GM21723 (cell line): ENCODE measurements at regions not wholly inside any gene's neighbourhood (a gene's known extent, or its start where the extent isn't known, plus 50 kb on each side); places are given as distances from the start of the nearest gene placed in this dataset.

Experiments used
- ATAC-seq: cut with Tn5 transposase; IDR thresholded peaks from one replicate; pipeline ENCODE4 v1.9.1; 2021; ENCODE audit warnings: mild to moderate bottlenecking, moderate library complexity; ENCODE audit not compliant: unreplicated experiment

DNA sequence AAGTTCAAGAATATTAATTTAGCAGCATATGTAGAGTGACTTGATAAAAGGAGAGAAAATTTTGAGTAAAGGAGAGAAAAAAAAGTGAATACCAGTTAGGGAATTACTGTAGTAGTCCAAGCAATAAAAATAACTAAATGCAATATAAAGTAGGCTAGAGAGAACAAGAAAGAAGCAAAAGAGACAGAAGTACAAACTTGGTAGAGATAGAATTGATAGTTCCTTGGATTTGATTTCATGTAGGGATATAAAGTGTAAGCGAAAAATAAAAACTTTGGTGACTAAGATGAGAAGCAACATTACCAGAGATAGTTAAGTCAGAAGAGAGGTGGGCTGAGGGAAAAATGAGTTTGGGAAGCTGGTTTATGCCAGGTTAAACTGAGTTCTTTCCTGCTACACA is 252.4 kb downstream of the SEC23A start:
- no peak for ATAC-seq

DNA sequence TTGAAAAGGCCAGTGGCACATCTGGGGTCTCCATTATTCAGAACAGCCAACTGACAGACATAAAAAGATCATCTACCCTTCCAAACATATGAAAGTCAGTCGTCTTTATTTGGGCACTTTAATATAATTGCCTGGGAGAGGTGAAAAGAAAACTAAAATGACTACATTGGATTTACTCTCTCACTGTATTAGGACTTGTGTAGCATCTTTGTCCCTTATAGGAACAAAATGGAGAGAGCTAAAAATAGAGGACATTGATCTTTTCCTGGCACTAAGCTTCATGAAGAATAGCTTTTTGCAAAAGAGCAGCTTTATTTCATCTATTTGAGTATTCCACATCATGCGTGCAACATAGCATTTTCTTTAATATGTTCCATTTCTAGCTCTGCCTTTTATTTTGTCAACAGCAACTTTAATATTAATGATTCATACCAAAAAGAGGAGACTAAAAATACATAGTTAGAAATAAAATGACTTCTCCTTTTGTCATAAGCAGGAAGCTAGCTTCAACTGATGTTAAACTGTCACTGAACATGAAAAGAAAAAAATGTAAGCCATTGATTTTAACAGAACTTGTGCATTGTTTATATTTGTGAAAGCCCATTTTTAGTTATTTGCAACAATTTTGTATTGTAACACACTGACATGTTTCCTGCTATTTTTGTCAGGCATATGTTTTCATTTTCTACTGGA is 254.6 kb downstream of the SEC23A start:
- no peak for ATAC-seq

DNA sequence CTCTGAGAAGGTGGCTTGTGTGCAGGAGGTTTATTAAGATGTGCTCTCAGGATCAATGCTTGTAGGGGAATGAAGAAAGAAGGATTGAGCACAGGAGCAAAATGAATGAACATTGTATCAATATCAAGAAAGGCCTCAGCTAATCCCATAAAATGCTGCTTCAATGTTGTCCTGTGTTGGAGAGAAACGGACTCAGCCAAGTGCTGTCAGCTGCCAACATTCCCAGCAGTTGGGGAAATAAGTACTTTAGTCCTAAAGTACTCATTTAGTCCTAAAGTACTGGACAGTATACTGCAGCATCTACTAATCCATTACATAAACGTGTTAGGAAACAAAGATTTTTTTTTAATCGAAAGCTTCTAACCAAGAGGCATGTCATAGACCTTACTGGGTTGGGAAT is 255.9 kb downstream of the SEC23A start:
- no peak for ATAC-seq

DNA sequence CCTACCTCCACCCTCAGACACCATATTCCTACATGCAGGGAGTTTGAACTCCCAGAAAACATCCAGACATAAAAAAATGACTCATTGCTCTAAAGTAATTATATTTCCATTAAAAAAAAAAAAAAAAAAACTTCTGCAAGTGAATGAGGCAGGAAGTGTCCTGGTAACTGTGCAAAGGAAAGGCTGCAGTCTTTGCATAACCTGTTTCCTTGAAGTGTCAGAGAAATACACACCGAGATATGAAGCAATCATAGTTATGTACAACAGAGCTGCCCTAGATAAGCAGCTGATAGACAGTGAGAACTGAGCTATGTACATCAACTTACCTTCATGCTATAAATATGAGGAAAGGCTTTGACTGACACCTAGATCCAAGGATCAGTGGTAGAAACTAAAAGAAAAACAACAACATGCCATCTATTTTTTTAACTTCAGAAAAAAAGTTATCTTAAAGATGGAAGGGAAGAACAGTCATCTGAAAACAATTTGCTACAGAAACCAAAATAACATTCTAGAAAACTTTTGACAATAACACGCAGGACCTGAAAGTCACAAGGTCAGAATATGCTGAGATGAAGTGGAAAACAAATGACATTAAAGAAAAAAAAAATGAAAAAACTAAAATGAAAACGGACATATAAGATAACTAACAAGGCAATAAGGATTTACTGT is 263.2 kb downstream of the SEC23A start:
- no peak for ATAC-seq

DNA sequence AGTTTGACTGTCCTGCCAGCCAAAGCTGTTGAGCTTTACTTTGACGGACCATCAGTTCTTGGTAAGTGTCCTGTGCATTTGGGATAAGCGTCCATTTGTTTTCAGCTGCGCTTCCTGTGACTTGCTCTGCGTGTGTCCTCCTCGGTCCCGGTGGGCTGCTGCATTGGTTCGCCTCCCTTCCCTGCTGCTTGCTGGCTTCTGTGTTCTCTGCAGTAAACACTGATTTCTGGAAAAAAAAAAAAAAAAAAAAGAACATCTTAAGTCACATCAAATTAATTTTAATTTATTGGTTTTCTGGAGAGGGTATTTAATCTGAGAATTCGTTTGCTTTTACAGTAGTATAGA is 264.1 kb downstream of the SEC23A start:
- ATAC-seq = no peak

DNA sequence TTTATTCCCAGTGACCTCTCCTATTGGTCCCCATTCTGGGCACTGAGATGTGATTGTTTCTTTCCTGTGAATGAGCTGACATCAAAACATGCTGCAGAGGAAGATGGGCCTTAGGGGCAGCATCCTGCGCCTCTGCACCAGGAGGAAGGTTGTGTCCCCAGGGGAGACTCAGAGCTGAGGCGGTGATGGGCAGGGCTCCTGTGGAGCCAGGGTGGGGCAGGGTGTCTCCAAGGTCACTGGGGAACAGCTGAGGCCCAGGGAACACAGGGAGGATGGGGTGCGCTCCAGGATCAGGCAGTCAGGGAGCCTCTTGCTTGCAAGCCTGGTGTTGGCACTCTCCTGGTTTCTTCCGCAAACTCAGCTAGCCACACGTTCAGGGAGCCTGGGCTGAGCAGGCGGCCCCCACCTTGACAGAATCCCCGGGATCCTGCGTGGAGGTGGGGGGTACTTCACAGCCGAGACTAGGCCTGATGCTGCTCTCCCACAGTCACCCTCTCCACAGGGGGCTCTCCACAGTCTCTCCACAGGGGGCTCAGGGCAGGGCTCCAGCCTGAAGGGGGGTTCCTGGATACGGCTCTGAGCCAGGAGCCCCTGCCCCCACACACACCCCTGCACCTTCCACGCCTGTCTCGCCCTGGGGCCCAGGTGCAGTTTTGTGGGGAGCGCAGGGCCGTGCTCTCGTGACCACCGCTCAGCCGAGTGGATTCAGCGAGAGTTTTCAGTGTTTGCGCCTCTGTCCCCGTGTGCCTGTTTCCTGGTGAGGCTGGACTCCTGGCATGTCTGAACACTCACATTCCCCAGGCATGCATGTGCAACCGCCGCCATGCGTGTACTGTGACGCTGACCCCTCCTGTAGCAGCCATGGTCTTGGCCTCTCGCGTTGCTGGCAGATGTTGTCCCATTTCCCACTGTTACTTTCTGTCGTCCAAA is 264.7 kb downstream of the SEC23A start:
- ATAC-seq = no peak

DNA sequence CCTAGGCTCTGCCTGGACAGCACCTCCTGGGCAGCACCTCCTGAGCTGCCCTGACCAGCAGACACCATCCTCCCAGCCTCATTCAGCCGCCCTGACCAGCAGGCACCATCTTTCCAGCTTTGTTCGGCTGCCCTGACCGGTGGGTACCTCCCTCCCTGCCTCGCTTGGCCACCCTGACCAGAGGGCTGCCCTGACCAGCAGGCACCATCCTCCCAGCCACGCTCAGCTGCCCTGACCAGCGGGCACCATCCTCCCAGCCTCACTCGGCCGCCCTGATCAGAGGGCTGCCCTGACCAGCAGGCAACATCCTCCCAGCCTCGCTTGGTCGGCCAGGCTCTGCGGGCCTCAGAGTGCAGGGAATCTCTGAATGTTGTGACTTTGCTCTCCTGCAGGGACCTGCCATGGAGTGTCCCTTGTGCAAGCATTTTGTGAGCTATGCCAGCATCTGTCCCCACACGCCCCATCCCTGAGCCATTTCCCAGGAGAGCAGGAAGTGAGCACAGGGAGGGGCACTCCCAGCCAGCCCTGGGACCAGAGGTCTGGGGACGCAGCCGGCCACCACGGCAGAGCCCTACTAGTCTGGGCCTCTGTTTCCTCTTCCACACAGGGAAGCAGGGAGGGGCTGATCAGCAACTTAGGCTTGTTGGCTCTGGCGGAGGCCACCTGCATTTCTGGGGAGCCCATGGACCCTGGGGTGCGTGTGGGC is 265.5 kb downstream of the SEC23A start:
- ATAC-seq = no peak

DNA sequence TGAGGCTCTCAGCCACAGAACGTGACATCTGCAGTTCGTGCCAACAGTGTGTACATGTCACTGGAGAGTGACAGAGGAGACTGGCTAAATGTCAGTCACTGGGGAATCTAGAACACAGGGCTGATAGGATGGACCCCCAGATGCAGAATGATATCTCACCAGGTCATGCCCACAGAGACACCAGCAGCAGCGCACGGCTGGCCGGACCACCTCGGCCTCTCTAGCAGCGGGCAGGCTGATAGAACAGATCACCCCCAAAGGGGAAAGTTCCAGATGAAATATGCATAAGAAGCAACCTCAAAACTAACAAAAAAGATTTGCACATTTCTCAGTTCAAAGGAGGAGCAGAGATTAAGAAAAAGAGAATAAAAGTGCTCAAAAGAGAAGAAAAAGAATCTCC is 266.5 kb downstream of the SEC23A start:
- no peak for ATAC-seq

DNA sequence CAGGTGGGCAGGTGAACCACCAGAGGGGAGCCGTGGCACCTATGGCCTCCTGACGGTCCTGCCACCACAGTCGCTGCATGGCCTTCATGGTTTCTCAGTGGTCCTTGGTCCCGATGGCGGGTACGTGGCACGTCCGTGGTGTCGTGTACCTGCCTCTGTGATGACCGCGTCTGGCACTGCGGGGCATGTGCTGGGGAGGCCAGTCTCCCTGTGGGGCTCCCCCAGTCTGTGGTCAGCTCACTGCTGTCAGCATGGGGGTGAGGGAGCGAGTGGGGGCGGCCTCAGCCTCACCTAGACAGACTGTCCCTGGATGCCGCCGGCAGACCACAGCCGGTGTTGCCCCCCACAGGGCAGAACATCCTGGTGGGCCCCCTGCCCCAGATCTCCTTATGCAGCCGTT is 267.2 kb downstream of the SEC23A start:
- no peak for ATAC-seq

DNA sequence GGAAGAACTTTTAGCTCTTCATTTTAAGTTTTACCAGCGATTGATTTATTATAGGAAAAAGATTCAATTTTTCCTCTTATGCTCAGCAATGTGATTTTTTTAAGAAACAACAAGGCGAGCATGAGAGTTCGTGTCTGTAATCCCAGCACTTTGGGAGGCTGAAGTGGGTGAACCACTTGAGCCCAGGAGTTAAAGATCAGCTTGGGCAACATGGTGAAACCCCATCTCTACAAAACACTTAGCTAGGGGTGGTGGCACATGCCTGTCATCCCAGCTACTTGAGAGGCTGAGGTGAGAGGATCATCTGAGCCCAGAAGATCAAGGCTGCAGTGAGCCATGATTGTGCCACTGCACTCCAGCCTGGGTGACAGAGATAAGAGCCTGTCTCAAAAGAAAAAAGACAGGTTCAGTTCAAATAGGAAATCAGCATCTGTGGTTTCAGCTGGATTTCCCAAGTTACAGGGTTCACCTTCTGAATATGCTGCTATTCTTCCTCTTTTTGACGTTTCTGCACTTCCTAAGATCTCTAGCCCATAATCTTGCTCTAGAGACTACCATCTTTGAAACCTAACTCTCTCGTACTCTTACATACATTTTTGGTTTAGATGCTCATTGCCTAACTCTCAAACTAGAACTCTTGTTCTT is 274.7 kb downstream of the SEC23A start:
- no peak for ATAC-seq

DNA sequence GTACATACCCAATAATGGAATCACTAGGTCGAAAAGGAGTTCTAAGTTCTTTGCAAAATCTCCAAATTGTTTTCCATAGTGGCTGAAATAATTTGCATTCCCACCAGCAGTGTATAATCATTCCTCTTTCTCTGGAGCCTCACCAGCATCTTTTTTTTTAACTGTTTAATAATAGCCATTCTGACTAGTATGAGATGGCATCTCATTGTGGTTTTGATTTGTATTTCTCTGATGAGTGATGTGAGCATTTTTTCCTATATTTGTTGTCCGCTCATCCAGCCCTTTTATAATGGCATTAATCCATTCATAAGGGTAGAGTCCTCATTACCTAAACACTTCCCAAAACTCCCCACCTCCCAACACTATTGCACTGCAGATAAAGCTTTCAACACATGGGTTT is 278.3 kb downstream of the SEC23A start:
- ATAC-seq = no peak

DNA sequence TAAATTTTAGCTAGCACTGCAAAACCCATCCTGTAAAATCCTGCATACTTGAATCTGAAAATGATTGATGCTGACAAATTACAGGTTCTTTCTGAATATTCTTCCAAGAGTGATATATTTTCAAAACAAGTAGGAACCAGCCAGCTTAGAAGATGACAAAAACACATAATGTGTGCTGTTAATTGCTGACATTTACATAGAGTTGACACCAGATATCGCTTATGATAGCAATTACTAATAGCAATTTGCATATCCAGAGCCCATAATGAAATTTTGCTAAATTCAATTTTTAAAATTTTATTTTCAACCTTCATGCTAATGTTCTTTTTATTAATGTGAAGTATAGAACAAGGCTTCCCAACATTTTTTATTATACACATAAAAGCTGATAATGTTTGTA is 284.5 kb downstream of the SEC23A start:
- no peak for ATAC-seq

DNA sequence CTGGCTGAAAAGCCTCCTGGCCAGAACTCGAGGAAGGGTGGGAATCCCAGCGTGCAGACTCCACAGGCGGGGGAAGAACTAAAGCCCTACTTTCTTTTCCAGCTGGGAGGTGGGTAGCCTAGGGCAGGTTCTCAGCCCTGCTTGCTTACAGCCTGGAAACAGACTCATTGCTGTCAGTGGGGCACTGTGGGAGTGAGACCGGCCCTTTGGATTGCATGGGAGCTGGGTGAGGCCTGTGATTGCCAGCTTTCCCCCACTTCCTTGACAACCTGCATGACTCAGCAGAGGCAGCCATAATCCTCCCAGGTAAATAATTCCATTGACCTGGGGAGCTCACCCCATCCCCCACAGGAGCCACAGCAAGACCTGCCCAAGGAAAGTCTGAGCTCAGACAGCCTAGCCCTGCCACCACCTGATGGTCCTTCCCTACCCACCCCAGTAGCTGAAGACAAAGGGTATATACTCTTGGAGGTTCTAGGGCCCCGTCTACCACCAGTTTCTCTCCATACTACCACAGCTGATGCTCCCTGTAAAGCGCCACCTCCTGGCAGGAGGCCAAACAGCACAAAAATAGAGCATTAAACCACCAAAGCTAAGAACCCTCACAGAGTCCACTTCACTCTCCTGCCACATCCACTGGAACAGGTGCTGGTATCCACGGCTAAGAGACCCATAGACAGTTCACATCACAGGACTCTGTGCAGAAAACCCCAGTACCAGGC is 294.1 kb downstream of the SEC23A start:
- ATAC-seq = no peak

DNA sequence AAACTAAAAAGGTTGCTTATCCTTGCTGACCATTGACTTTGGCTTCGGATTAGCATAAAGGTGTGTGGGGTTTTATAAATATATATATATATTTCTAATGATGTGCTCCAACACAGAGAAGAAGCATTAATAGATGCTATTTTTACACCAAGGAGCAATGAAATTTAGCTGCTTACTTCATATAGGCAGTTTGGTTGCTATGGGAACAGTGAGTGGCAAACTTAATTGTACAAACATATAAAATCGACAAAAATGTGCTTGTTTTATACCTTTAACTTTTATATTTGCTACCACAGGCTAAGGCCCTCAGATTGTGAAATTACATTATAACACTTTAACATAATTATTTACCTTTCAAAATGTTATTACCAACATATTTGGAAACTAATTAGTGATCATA is 303.4 kb downstream of the SEC23A start:
- ATAC-seq = no peak

DNA sequence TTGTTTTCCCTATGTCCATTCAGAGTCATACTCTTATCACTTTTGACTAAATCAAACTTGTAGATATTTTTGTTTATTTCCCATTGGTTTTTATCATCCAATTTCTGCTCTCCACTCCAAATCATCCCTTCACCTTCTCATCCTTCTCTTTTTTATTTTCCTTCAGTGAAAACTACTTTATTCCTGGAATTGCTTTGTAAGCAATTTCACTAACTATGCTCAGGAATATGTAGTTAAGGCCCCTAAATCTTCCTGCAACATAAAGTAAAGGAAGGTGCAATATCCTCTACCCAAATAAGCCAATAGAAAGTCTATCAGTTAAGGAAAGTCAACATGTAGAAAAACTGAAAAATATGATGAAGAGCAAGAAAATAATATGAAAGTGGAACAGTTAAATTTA is 308.4 kb downstream of the SEC23A start:
- no peak for ATAC-seq

DNA sequence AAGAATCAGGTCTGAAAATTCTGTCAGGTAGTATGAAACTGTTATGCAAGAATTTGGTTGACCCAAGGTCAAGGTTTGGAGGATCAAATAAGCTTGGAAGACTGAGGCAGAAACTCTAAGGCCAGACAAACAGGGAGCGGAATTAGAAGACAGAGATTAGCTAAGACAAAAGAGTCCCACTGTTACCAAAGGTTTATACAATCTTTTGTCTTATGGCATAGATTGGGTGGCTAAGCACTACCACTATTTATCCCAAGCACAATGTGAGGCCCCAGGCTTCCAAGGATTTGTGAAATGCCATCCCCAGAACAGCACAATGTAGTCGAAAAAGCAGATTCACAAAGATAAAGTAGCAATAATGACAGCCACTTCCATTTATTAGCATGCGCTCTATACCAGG is 311.2 kb downstream of the SEC23A start:
- ATAC-seq = no peak

DNA sequence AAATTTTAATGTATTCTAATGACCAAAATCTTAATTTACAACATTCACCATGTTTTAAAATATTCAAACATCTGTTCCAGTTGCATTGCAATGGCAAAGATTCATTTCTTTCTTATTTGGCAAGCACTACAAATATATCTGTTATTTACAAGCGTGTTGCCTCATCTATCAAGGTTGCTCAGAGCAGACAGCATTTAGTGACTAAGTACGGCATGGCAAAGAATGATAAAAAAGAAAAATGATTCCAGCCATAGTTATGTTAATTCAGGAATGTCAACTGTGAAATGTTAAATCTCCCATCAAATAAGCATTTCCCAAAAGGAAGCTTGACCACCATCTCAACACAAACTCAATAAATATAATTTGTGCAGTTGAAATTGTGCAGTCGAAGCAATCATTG is 312.1 kb downstream of the SEC23A start:
- no peak for ATAC-seq

DNA sequence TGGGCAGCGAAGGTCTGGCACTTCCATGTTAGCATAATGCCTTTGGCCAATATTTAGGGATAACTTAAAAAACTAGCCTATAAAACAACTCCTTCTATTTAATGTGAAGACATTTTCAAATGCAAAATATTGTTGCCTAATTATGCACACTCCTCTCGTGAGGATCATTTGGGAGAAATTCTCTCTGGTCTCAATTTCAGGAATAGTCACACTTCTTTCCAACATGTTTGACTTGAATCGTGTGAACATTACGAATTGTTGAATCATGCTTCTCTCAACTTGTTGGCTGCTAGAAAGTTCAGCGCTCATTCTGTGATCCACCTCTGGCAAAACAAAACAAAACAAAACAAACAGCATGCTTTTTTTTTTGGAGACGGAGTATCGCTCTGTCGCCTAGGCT is 313.2 kb downstream of the SEC23A start:
- ATAC-seq = no peak

DNA sequence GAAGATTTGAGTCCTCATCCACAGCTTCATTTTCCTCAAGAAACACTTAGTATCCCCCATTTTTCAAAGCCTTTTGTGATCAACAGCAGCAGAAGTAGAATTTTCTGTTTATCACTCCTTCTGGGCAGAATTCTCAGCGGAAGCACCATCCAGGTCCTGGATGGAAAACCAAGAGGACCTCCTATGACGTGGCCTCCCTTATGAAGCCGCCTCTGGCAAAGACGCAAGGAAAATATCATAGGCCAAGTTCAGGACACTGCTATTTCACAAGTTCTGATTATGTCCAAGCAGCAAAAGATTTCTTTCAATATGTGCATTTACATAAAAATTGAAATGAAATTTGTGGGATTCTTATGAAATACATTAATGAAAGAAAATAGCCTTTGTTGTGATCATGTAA is 315.0 kb downstream of the SEC23A start:
- ATAC-seq = no peak

DNA sequence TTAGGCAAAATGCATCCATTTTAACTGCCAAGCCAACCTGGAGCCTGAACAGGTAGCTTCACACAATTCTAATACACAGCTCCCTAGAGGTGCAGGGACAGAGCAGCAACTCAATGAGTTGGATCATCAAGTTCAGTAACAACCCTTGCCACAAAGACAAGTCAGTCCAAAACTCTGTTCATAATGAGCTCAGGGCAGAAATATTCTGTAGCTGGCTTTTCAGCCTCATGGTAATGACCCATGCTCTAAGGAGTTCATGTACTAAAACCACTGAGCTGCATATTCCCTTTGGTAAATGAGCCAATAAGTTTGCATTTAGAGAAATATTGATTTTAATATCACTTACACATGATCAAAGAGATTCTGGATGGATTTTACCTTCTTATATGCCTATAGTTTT is 316.1 kb downstream of the SEC23A start:
- no peak for ATAC-seq
